CD4-positive, alpha-beta T cell (primary cell): ENCODE measurements at regions not wholly inside any gene's neighbourhood (a gene's known extent, or its start where the extent isn't known, plus 50 kb on each side); places are given as distances from the start of the nearest gene placed in this dataset.

ENCODE experiments used
- ATAC-seq: fragments of 200-7000 bp; cut with Tn5 transposase; one replicate; pipeline ENCODE4 v1.10.0; 2022; ENCODE audit warnings: mild to moderate bottlenecking; ENCODE audit not compliant: poor library complexity
- CTCF ChIA-PET: fragments of 350-600 bp; sonication (Branson Sonifier 250); formaldehyde crosslinking; loops from one replicate; lab custom pipeline; 2021; ENCODE audit warnings: antibody characterized with exemption, inconsistent platforms; lab: Charles Lee
- POLR2A ChIA-PET: fragments of 350-600 bp; sonication (Branson Sonifier 250); formaldehyde crosslinking; loops from one replicate; lab custom pipeline; 2021; ENCODE audit warnings: antibody characterized with exemption, inconsistent platforms; lab: Charles Lee
- DNase-seq, 14 experiments: peaks; one replicate each; pipeline ENCODE4 v3.0.0-alpha.2; 2013 to 2020; ENCODE audit warnings: mixed read lengths in 2 of 14
- H3K27ac ChIP-seq, 2 donors: one replicate each; pipeline versions ENCODE4 v1.5.1 to v1.7.0; 2013; ENCODE audit warnings: low read length in 2 of 2, low read depth in 1 of 2, mild to moderate bottlenecking in 1 of 2
- H3K27me3 ChIP-seq, 2 experiments: 1 replicate in 1 of 2; 2 replicates in 1 of 2; pipeline versions ENCODE4 v1.6.1 to v1.7.0; 2013; ENCODE audit warnings: low read length in 2 of 2, control low read depth in 1 of 2, mild to moderate bottlenecking in 1 of 2, moderate library complexity in 1 of 2; ENCODE audit not compliant: insufficient read depth in 2 of 2, control insufficient read depth in 1 of 2
- H3K36me3 ChIP-seq: one replicate; pipeline ENCODE4 v1.6.1; 2013; ENCODE audit warnings: low read length, control low read depth; ENCODE audit not compliant: insufficient read depth
- H3K4me1 ChIP-seq: one replicate; pipeline ENCODE4 v1.6.1; 2013; ENCODE audit warnings: low read length, control low read depth; ENCODE audit not compliant: insufficient read depth
- H3K4me3 ChIP-seq: one replicate; pipeline ENCODE4 v1.5.1; 2013; ENCODE audit warnings: mild to moderate bottlenecking, low read length, moderate library complexity
- H3K9me3 ChIP-seq, 2 experiments: 1 replicate in 1 of 2; 2 replicates in 1 of 2; pipeline versions ENCODE4 v1.6.1 to v1.7.0; 2013; ENCODE audit warnings: low read length in 2 of 2, mild to moderate bottlenecking in 2 of 2, control low read depth in 1 of 2, moderate library complexity in 1 of 2; ENCODE audit not compliant: control insufficient read depth in 1 of 2, insufficient read depth in 1 of 2
- H3K27ac Mint-ChIP-seq: one replicate; pipeline ENCODE4 v1.8.0; 2020; ENCODE audit warnings: mixed read lengths
- H3K27me3 Mint-ChIP-seq: one replicate; pipeline ENCODE4 v1.8.0; 2021; ENCODE audit warnings: mixed read lengths
- H3K36me3 Mint-ChIP-seq: one replicate; pipeline ENCODE4 v1.8.0; 2021; ENCODE audit warnings: low read depth, mixed read lengths
- H3K4me1 Mint-ChIP-seq: one replicate; pipeline ENCODE4 v1.8.0; 2021; ENCODE audit warnings: low read depth, mixed read lengths
- H3K4me3 Mint-ChIP-seq: one replicate; pipeline ENCODE4 v1.8.0; 2020; ENCODE audit warnings: mild to moderate bottlenecking, mixed read lengths
- H3K9me3 Mint-ChIP-seq: one replicate; pipeline ENCODE4 v1.8.0; 2020; ENCODE audit warnings: mixed read lengths
- intact Hi-C, 2 experiments: fragments of 100-400 bp; cut with DNase I in 1 of 2; cut with micrococcal nuclease in 1 of 2; formaldehyde crosslinking; loops; one replicate each; pipeline versions ENCODE4 v1.15.1 to v1.9.0; 2023 to 2025; cut with DNase I, micrococcal nuclease
- TF ChIP-seq, protein P1 (sequence below): fragments of 200-600 bp; IDR thresholded peaks from one replicate; pipeline ENCODE4 v1.8.0; 2022; ENCODE audit warnings: antibody characterized with exemption, mild to moderate bottlenecking

DNA sequence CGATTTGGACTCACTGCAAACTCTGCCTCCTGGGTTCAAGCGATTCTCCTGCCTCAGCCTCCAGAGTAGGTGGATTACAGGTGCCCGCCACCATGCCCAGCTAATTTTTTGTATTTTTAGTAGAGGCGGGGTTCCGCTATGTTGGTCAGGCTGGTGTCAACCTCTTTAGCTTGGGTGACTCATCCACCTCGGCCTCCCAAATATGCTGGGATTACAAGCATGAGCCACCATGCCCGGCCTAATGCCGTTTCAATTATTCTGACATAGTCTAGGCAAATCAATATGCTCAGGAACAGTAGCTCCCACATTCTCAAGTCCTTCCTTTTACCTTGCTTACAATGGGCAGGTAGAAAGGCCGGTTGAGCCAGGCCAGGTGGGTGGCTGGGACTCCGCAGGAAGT is 82.0 kb upstream of the EEA1 start:
- ChIA-PET CTCF (no interaction called here), POLR2A (interaction anchor here (0.6 kb wide), 1 partner anchor 1113 kb away, joined by 3 read pairs; no protein-coding TSS in a partner anchor)
- Histone ChIP-seq H3K9me3 (no peaks in the 10 kb centered on the region), H3K36me3 (no peaks in the 10 kb centered on the region), H3K4me1 (no peaks in the 10 kb centered on the region), H3K27me3 (peaks cover 0 to 4% of the 10 kb centered on the region in 2 experiments), H3K4me3 (no peak overlapping the region), H3K27ac (no peak overlapping the region)
- ATAC-seq: no peak
- no peaks in the 10 kb centered on the region for H3K4me1 Mint-ChIP-seq
- no peak overlapping the region for H3K4me3 Mint-ChIP-seq
- no peaks in the 10 kb centered on the region for H3K27me3 Mint-ChIP-seq
- intact Hi-C loops: no loop called here
- no peaks in the 10 kb centered on the region for H3K36me3 Mint-ChIP-seq
- DNase-seq: no peak
- TF ChIP-seq, protein P1, sequence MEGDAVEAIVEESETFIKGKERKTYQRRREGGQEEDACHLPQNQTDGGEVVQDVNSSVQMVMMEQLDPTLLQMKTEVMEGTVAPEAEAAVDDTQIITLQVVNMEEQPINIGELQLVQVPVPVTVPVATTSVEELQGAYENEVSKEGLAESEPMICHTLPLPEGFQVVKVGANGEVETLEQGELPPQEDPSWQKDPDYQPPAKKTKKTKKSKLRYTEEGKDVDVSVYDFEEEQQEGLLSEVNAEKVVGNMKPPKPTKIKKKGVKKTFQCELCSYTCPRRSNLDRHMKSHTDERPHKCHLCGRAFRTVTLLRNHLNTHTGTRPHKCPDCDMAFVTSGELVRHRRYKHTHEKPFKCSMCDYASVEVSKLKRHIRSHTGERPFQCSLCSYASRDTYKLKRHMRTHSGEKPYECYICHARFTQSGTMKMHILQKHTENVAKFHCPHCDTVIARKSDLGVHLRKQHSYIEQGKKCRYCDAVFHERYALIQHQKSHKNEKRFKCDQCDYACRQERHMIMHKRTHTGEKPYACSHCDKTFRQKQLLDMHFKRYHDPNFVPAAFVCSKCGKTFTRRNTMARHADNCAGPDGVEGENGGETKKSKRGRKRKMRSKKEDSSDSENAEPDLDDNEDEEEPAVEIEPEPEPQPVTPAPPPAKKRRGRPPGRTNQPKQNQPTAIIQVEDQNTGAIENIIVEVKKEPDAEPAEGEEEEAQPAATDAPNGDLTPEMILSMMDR: no peak
- H3K9me3 Mint-ChIP-seq: no peaks in the 10 kb centered on the region
- H3K27ac Mint-ChIP-seq: no peak overlapping the region

DNA sequence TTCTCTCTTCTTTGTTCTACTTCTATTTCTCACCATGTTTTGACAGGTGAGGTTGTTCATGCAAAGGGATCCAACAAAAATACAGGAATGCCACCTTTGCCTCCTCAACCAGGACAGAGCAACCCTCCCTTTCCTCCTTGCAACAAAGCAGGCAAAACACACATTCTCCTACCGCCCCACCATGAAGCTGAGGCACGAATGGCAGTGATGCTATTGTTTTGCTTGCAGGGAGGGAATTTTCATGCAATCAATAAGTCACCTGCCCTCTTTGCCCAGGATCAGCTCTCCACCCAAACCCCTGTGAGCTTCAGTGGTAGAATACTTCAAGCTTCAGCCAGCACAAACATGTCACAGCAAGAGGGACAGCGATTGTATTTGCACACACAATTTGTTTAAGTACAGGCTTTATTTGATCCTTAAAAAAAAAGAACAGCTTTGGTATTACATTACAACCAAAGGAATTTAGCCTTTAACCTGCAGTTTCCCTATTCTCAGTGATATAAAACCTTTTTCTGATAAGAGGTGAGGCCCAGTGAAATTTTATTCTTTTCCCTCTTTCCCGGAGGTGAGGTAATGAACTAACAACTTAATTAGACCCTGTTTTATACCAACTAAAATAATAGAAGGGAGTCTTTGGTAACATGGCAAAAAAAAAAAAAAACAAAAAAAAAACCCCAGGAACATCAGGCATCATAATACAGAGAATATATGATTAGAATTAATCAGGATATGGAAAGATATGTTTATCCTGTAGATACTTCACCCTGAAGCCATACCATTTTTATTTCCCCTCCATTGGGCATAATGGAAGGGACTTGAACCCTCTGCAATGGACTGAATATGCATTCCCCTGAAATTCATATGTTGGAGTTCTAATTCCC is 87.0 kb upstream of the EEA1 start:
- Histone ChIP-seq H3K27ac (no peak overlapping the region), H3K9me3 (no peaks in the 10 kb centered on the region), H3K4me3 (no peak overlapping the region), H3K36me3 (no peaks in the 10 kb centered on the region), H3K27me3 (peaks cover 0 to 4% of the 10 kb centered on the region in 2 experiments), H3K4me1 (no peaks in the 10 kb centered on the region)
- TF ChIP-seq, protein P1: no peak
- ATAC-seq (no peak), DNase-seq (no peak)
- intact Hi-C loops: no loop called here
- Mint-ChIP-seq H3K27me3 (no peaks in the 10 kb centered on the region), H3K4me3 (no peak overlapping the region), H3K9me3 (no peaks in the 10 kb centered on the region), H3K36me3 (no peaks in the 10 kb centered on the region), H3K4me1 (no peaks in the 10 kb centered on the region), H3K27ac (no peak overlapping the region)
- POLR2A ChIA-PET: no interaction called here
- CTCF ChIA-PET: interaction anchor here (0.9 kb wide), 1 partner anchor 17 kb away, joined by 3 read pairs; no protein-coding TSS in a partner anchor

DNA sequence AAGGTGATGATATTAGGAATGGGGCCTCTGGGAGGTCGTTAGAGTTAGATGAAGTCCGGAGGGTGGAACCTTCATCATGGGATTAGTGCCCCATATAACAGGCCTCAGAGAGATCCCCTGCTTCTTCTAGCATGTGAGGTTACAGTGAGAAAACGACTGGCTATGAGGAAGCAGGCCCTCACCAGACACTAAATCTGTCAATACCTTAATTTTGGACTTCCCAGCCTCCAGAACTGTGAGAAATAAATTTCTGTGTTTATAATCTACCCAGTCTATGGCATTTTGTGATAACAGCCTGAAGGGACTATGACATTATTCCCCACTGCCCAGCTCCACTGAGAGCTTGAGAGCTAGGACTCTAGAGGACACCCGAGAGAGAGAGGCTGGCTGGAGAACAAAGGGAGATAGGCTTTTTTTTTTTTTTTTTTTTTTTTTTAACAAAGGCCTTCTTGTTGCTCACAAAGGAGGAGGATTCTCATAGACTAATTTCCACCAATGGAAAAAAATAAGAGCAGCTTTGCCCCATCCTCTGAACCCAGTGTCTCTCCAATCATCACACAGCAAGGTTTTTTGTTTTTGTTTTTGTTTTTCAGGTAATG is 87.8 kb upstream of the EEA1 start:
- H3K36me3 ChIP-seq: no peaks in the 10 kb centered on the region
- no peak for ATAC-seq
- H3K27me3 ChIP-seq: no peaks in the 10 kb centered on the region
- intact Hi-C loops: no loop called here
- no peak overlapping the region for H3K27ac Mint-ChIP-seq
- TF ChIP-seq, protein P1: no peak
- H3K4me3 Mint-ChIP-seq: no peak overlapping the region
- no peak overlapping the region for H3K27ac ChIP-seq
- no peaks in the 10 kb centered on the region for H3K9me3 Mint-ChIP-seq
- POLR2A ChIA-PET: no interaction called here
- H3K4me1 Mint-ChIP-seq: no peaks in the 10 kb centered on the region
- H3K4me3 ChIP-seq: no peak overlapping the region
- no peaks in the 10 kb centered on the region for H3K4me1 ChIP-seq
- no peak for DNase-seq
- CTCF ChIA-PET: interaction anchor here (1.1 kb wide), 1 partner anchor 8 kb away, joined by 6 read pairs; no protein-coding TSS in a partner anchor
- no peaks in the 10 kb centered on the region for H3K27me3 Mint-ChIP-seq
- H3K9me3 ChIP-seq: no peaks in the 10 kb centered on the region
- no peaks in the 10 kb centered on the region for H3K36me3 Mint-ChIP-seq
